ENCODE measurements at regions not wholly inside any gene's neighbourhood (a gene's known extent, or its start where the extent isn't known, plus 50 kb on each side); places are given as distances from the start of the nearest gene placed in this dataset.

- TF ChIP-seq CTCF (IDR thresholded peaks at IDR 0.05): no peak
- TF ChIP-seq POLR2A (IDR thresholded peaks at IDR 0.05): no peak
These were observed 102.6 kb upstream of the PPP2R5A start for GRCh38 chr1:212182579-212182978.

All from Peyer's patch (tissue), 4 donors.